Fibroblast of pulmonary artery (primary cell): ENCODE measurements at regions not wholly inside any gene's neighbourhood (a gene's known extent, or its start where the extent isn't known, plus 50 kb on each side); places are given as distances from the start of the nearest gene placed in this dataset.

Experiments
- DNase-seq: peaks from one replicate; pipeline ENCODE4 v3.0.0-alpha.2; 2010; ENCODE audit warnings: low read depth
- H3K4me3 ChIP-seq: replicated peaks from 2 replicates; pipeline ENCODE4 v1.5.1; 2011; ENCODE audit warnings: low read depth, mild to moderate bottlenecking, control low read depth, low read length, moderate library complexity
- CTCF ChIP-seq: IDR thresholded peaks from 2 replicates; pipeline ENCODE4 v1.5.1; 2011; ENCODE audit warnings: mild to moderate bottlenecking, control low read depth, low read length, inconsistent platforms; ENCODE audit errors: missing control alignments

GRCh38 chr17:70892527-70892926 lies 723.2 kb downstream of the KCNJ2 start:
- H3K4me3 ChIP-seq, result no peak overlapping the region
- DNase-seq, result no peak
- TF ChIP-seq CTCF, result no peak

GRCh38 chr17:70896843-70897242 lies 727.5 kb downstream of the KCNJ2 start:
- TF ChIP-seq CTCF, result peak; percentile 12
- DNase-seq, result no peak
- no peak overlapping the region for H3K4me3 ChIP-seq

- no peak for DNase-seq
- no peak overlapping the region for H3K4me3 ChIP-seq
- no peak for TF ChIP-seq CTCF
Observed at GRCh38 chr17:70897446-70897845, 728.1 kb downstream of the KCNJ2 start.

- no peak for TF ChIP-seq CTCF
Observed at GRCh38 chr17:70901870-70902269, 732.5 kb downstream of the KCNJ2 start.

GRCh38 chr17:70905796-70906195 lies 736.5 kb downstream of the KCNJ2 start:
- peak; percentile 100 for DNase-seq

More at GRCh38 chr17:70901870-70902269, 732.5 kb downstream of the KCNJ2 start:
- no peak overlapping the region for H3K4me3 ChIP-seq
- no peak for DNase-seq

GRCh38 chr17:70906808-70907207 lies 737.5 kb downstream of the KCNJ2 start:
- no peak for TF ChIP-seq CTCF
- H3K4me3 ChIP-seq, result no peak overlapping the region
- peak; percentile 93 for DNase-seq

More at GRCh38 chr17:70905796-70906195, 736.5 kb downstream of the KCNJ2 start:
- H3K4me3 ChIP-seq, result no peak overlapping the region
- TF ChIP-seq CTCF, result no peak

- no peak for TF ChIP-seq CTCF
- H3K4me3 ChIP-seq, result no peak overlapping the region
- peak; percentile 84 for DNase-seq
Observed at GRCh38 chr17:70912716-70913485, 743.6 kb downstream of the KCNJ2 start.
